C1 segment of cervical spinal cord (tissue), 14 donors: ENCODE measurements at regions not wholly inside any gene's neighbourhood (a gene's known extent, or its start where the extent isn't known, plus 50 kb on each side); places are given as distances from the start of the nearest gene placed in this dataset.

Experiments used
- DNase-seq, 14 donors: peaks; one replicate each; lab custom pipeline; 2025; lab: John Stamatoyannopoulos, UW

DNA sequence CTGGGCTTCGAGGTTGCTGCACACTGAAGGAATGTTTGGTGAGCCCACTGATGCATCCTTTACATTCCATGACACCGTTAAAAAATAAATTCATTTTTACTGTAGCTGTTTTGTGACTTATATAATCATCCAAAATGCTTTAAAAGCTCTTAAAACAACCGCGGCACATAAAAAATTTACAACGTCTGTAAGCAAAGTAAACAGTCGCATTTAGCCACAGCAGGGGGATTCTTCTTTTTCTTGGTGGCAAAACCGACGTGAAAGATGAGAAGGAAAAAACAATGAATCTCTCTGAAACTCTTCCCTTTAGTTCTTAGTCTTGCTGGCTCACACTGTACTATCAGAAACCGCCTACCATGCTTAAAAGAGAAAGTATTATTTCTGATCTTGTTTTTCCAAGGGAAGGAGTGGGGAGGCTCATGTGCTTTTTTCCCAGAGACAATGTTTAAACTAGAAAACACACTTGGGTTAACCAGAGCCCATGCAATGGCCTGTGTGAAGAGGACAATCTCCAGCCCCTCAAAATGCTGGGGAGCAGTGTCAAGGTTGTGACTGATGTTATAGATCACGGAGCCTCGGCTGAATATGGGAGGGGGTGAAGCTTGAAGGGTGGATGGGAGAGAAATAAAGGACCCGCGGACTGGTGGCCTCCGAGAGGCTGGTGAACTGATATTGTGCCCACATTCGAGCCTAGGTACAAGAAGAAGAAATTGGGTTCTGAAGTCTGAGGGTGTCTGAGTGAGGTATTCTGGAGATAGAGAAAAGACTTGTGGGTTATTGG, 91.1 kb downstream of the IRF8 start:
- no peak for DNase-seq

GRCh38 chr16:85990861-85991301, 91.9 kb downstream of the IRF8 start:
- no peak for DNase-seq

DNA sequence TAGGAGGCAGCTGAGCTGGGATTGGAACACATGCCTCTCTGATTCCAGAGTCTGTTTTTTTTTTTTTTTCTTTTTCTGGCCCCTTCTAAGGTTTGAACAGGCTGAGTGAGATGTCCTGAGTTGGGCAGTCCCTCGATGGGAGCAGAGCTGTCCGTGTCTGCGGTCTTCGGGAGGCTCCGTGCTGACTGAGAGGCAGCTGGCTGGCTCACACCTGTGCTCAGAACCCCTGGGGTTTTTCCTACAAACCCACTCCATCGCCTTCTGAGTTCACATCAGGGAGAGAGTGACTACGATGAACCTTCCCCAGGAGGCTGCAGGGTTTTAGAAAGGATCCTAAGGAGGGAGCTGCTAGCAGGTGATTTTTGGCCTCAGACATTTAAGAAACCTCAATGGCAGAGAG, 92.5 kb downstream of the IRF8 start:
- DNase-seq, result no peak

DNA sequence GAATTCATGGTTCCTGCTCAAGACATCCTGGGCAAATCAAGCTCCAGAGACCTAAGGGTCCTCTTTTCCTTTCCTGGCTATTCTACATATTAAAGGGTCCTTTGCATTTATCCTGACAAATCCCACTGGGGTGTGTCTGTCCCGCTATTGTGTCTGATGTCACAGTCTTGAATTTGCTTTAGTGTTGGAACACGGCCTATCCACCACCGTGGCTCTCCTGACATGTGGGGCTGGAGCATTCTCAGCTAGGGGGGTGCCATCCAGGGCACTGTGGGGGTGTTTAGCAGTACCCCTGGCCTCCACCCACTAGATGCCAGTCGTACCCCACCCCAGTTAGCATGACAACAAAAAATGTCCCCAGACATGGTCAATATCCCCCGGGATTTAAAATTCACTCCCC, 92.9 kb downstream of the IRF8 start:
- no peak for DNase-seq

- no peak for DNase-seq
These were observed 93.4 kb downstream of the IRF8 start for GRCh38 chr16:85992359-85992758.

GRCh38 chr16:85992779-85993178, 93.8 kb downstream of the IRF8 start:
- DNase-seq, result no peak

- DNase-seq, result no peak
These were observed 95.8 kb downstream of the IRF8 start for GRCh38 chr16:85994492-85995490.

DNA sequence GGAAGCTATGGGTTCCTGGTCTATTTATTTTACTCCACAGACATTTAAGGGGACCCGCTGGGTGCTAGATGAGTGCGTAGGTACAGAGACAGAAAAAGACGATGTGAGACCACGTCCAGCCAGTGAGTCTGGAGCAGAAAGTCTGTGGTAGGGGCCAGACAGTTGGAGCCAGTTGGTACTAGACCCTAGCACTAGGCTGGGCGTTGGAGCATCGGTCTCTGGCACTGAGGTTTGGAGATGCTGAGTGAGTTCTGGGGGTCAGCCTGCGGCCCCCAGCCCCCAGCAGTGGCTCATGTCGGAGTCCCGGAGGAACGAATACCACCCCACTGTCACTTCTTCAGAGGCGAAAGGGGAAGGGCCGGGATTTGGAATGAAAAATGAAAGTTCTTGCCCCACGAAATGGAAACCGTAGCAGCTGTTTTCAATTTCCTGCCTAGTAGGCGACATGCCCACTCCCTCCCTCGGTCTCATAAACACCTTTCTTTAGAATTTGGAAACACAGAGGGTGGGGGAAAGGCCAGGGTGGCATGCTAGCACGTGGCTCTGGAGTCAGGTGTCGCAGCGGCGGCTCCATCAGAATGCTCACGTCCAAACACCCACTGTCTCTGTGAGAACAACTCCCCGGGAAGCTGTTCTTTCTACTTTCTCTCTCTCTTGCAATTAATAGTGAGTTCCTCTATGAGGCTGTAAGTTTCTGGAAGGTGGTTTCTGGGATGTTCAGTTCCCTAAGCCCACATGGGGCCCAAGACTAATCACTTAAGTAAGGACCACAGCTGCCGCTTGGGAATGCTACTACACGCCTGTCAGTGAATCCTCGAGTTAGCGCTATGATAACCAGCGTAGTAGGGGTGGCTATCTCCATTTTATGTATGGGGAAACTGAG, 96.8 kb downstream of the IRF8 start:
- no peak for DNase-seq

GRCh38 chr16:85996843-85997242, 97.9 kb downstream of the IRF8 start:
- no peak for DNase-seq

- DNase-seq, result no peak
These were observed 99.4 kb downstream of the IRF8 start for GRCh38 chr16:85998171-85998867.

DNA sequence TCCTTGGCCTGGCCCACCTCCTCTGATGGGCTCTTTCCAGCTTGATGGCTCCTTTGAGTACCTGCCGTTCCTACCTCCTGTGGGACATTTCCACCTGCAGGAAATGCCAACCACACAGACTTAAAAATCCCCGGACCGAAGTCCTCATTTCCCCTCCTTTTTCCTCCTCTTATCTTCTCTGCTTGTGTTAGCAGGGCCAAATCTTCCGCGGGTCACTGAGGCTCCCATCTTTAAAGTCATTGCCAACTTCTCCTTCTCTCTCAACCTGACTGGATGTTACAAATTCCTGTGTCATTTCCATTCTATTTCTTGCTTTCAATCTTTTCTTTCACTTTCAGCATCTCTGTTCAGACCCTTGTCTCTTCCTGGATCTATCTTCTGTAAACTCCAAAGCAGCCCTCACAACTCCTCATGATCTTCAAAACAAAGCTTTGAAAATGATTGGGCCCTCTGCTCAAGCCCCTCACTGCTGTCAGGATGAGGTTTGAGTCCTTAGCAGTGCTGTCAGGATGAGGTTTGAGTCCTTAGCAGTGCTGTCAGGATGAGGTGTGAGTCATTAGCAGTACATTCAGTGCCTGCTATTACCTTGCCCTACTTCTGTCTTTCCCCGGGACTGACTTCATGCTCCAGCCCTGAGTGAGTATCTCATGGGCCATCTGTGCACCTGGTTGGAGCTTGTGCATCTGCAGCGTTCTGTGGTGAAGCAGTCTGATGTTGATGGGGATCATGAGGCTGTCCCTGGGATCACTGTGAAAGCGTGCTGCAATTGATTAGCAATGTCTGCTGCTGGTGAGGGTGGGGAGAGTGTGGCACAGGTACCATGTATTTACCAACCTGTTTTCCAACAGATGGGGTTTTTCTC, 100.1 kb downstream of the IRF8 start:
- no peak for DNase-seq

- DNase-seq, result no peak
These were observed 100.8 kb downstream of the IRF8 start for GRCh38 chr16:85999778-86000177.

DNA sequence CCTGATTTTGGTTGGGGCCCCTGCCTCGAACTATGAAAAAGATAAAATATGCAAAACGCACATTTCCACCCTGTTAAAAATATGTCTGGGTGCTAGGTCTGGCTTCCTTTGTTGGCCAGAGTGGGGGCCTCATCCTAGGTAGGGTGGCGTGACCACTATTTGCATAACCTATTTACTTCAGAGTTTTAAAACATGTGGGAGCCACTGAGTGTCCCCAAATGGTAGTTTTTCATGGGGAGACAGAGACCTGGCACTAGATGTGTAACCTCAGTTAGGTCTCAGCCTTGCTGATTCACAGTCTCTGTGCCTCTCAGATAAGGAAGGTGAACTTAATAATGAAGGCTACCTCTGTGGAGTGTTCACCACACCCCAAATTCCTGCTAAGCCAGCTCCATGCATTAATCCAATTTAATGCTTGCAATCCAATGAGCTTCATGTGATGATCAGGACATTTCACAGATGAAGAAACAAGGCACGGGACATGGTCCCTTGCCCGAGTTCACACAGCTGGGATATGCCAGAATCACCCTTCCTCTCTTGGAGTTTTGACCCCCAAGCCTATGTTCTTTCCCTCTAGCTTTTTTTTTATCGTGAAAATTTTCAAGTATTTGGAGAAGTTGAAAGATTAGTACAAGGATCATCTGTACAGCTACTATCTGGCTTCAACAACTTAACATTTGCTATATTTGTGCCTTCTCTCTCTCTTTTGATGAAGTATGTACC, 103.4 kb downstream of the IRF8 start:
- no peak for DNase-seq

DNA sequence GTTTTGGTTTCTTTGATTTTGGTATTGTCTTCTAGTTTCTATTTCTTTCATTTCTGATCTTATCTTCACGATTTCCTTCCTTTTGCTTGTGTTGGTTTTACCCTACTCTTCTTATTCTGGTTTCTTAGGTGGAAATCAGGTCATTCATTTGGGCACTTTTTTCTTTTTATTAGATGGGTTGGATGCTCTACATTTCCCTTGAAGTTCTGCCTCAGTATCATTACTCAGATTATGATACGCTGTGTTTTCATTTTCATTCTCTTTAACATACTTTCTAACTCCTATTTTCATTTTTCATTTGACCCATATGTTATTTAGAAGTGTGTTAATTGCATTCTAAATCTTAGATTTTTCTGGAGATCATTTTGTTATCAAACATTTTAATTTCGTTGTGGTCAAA, 108.6 kb downstream of the IRF8 start:
- DNase-seq, result no peak

DNA sequence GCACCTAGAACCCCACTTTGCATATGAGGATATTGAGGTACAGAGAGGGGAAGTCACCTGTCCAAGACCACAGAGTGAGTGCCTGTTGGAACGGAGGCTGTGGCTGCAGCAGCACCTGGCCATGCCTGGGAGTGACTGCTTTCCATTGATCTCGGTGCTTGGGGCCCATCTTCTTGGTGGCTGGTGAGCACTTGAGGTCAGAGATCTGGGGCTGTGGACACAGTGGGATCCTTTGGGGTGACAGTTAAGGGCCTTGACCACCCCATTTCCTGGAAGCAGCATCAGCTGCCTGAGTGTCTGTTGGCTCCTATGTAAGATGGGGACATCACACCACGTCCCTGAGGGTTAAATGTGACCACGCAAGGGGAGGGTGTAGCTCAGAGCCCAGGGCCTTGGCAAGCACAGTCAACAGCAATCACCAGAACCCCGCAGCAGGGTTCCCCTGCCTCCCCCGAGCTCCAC, 111.7 kb downstream of the IRF8 start:
- no peak for DNase-seq

- DNase-seq, result no peak
These were observed 112.6 kb downstream of the IRF8 start for GRCh38 chr16:86011532-86011931.

GRCh38 chr16:86012221-86012620, 113.3 kb downstream of the IRF8 start:
- no peak for DNase-seq

DNA sequence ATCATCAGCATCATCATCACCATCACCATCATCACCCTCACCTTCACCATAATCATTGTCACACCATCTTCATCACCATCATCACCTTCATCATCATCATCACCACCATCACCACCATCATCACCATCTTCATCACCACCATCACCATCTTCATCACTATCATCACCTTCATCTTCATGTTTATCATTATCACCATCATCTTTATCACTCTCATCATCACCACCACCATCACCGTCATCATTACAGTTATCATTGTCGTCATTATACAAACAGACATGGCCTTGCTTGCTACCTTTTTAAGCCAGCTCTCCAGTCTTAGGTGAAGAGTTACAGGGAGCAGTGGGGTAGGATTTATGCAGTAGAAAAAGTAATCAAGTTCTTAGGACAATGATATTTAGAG, 114.9 kb downstream of the IRF8 start:
- DNase-seq, result no peak

- no peak for DNase-seq
These were observed 116.6 kb downstream of the IRF8 start for GRCh38 chr16:86015606-86016005.
